Neural cell (in vitro differentiated cells): ENCODE measurements at regions not wholly inside any gene's neighbourhood (a gene's known extent, or its start where the extent isn't known, plus 50 kb on each side); places are given as distances from the start of the nearest gene placed in this dataset.

Experiments
- H2AFZ ChIP-seq: fragments of 200-600, 300-800 bp; sonication (generic), shearing (Covaris generic); 2 replicates; pipeline ENCODE4 v1.6.0; 2014; ENCODE audit warnings: low read depth, mild to moderate bottlenecking, antibody characterized with exemption, low read length, moderate library complexity
- H3F3A ChIP-seq: fragments of 200-600 bp; shearing (Covaris generic); 2 replicates; pipeline ENCODE4 v1.6.1; 2016; ENCODE audit warnings: mild to moderate bottlenecking, moderate library complexity, mixed read lengths, antibody characterized with exemption, low read length; ENCODE audit not compliant: insufficient read depth, poor library complexity, severe bottlenecking
- H3K27ac ChIP-seq: fragments of 200-600, 300-800 bp; sonication (generic), shearing (Covaris generic); 2 replicates; pipeline ENCODE4 v1.5.1; 2014; ENCODE audit warnings: mild to moderate bottlenecking, low read length, moderate library complexity
- H3K27me3 ChIP-seq: fragments of 300-800, 200-600 bp; sonication (generic), shearing (Covaris generic); 2 replicates; pipeline ENCODE4 v1.6.0; 2014; ENCODE audit warnings: mild to moderate bottlenecking, low read depth, low read length, moderate library complexity; ENCODE audit not compliant: insufficient read depth
- H3K36me3 ChIP-seq: fragments of 300-800, 200-600 bp; sonication (generic), shearing (Covaris generic); 2 replicates; pipeline ENCODE4 v1.5.1; 2014; ENCODE audit warnings: mild to moderate bottlenecking, antibody characterized with exemption, low read length, moderate library complexity; ENCODE audit not compliant: insufficient read depth
- H3K4me2 ChIP-seq: fragments of 300-800, 200-600 bp; sonication (generic), shearing (Covaris generic); 2 replicates; pipeline ENCODE4 v1.6.0; 2014; ENCODE audit warnings: mild to moderate bottlenecking, low read length
- H3K4me3 ChIP-seq: fragments of 300-800, 200-600 bp; sonication (generic), shearing (Covaris generic); 2 replicates; pipeline ENCODE4 v1.5.1; 2014; ENCODE audit warnings: mild to moderate bottlenecking, low read length, moderate library complexity
- H3K79me2 ChIP-seq: fragments of 200-600 bp; shearing (Covaris generic); replicated peaks from 2 replicates; pipeline ENCODE4 v1.6.0; 2014; ENCODE audit warnings: mild to moderate bottlenecking, low read length, moderate library complexity; ENCODE audit not compliant: insufficient read depth
- H3K9ac ChIP-seq: fragments of 300-800, 200-600 bp; sonication (generic), shearing (Covaris generic); 2 replicates; pipeline ENCODE4 v1.6.1; 2016; ENCODE audit warnings: mild to moderate bottlenecking, low read length, mixed read lengths
- H3K9me2 ChIP-seq: fragments of 200-600 bp; shearing (Covaris generic); 2 replicates; pipeline ENCODE4 v1.6.1; 2016; ENCODE audit warnings: mild to moderate bottlenecking, low read length, mixed read lengths; ENCODE audit not compliant: insufficient read depth
- H3K9me3 ChIP-seq: fragments of 200-600, 300-800 bp; sonication (generic), shearing (Covaris generic); 2 replicates; pipeline ENCODE4 v1.6.1; 2016; ENCODE audit warnings: mild to moderate bottlenecking, mixed run types, low read length, moderate library complexity, mixed read lengths
- H4K20me1 ChIP-seq: fragments of 200-600 bp; shearing (Covaris generic); 2 replicates; pipeline ENCODE4 v1.6.1; 2016; ENCODE audit warnings: mild to moderate bottlenecking, mixed run types; ENCODE audit not compliant: insufficient read depth
- EP300 ChIP-seq: fragments of 450-650 bp; conservative IDR thresholded peaks from 2 replicates; pipeline ENCODE4 v1.6.1; 2014; ENCODE audit warnings: antibody characterized with exemption, mild to moderate bottlenecking, moderate library complexity; ENCODE audit not compliant: poor library complexity, severe bottlenecking
- EZH2 ChIP-seq: fragments of 200-600, 300-800 bp; shearing (Covaris generic), sonication (generic); IDR thresholded peaks from 2 replicates; pipeline ENCODE4 v1.6.1; 2014; ENCODE audit warnings: antibody characterized with exemption, low read length, borderline replicate concordance, mild to moderate bottlenecking; ENCODE audit not compliant: insufficient read depth, poor library complexity, severe bottlenecking
- MXI1 ChIP-seq: fragments of 450-650 bp; conservative IDR thresholded peaks from 2 replicates; pipeline ENCODE4 v1.6.1; 2014; ENCODE audit warnings: antibody characterized with exemption, mild to moderate bottlenecking; ENCODE audit not compliant: poor library complexity, severe bottlenecking
- POLR2AphosphoS5 ChIP-seq: IDR thresholded peaks from 2 replicates; pipeline ENCODE4 v1.6.1; 2012
- RAD21 ChIP-seq: fragments of 450-650 bp; conservative IDR thresholded peaks from 2 replicates; pipeline ENCODE4 v1.6.1; 2014; ENCODE audit warnings: antibody characterized with exemption, mild to moderate bottlenecking, moderate library complexity
- SMC3 ChIP-seq: fragments of 450-650 bp; conservative IDR thresholded peaks from 2 replicates; pipeline ENCODE4 v1.6.1; 2014; ENCODE audit warnings: antibody characterized with exemption, mild to moderate bottlenecking, moderate library complexity; ENCODE audit not compliant: poor library complexity
- TAF1 ChIP-seq: IDR thresholded peaks from 2 replicates; pipeline ENCODE4 v1.6.1; 2012; ENCODE audit warnings: low read depth
- TF ChIP-seq, protein P1 (sequence below): fragments of 450-650 bp; IDR thresholded peaks from 2 replicates; pipeline ENCODE4 v1.5.1; 2014; ENCODE audit warnings: antibody characterized with exemption, mild to moderate bottlenecking, moderate library complexity; ENCODE audit not compliant: poor library complexity, severe bottlenecking
- TF ChIP-seq, protein P2 (sequence below): IDR thresholded peaks from 2 replicates; pipeline ENCODE4 v1.6.1; 2012; ENCODE audit warnings: borderline replicate concordance

DNA sequence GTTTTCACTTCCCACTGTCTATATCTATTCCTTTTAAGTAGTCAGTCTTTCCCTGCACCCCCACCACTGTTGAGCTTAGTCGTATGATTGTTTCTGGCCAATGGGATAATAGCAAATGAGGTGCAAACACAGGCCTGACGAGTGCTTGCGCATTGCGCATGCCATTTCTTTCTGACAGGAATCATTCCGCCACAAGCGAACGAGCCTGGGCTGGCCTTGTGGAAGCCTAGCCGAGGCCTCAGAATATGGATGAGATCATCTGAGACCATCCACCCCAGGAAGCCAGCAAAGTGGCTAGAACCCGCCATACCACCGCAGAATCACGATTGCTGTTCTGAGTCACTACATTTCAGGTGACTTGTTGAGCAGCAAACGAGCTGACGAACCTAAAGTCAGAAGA, 52.2 kb upstream of the PRL start:
- Histone ChIP-seq H3K4me2 (no peak overlapping the region), H3K4me3 (no peak overlapping the region), H3K9me2 (no peaks in the 10 kb centered on the region), H3K9me3 (no peaks in the 10 kb centered on the region), H3K27ac (no peak overlapping the region), H3F3A (no peaks in the 10 kb centered on the region), H4K20me1 (no peaks in the 10 kb centered on the region), H3K36me3 (no peaks in the 10 kb centered on the region), H2AFZ (no peak overlapping the region), H3K79me2 (no peaks in the 10 kb centered on the region), H3K9ac (no peak overlapping the region), H3K27me3 (no peaks in the 10 kb centered on the region)
- TF ChIP-seq SMC3 (no peak), RAD21 (no peak), MXI1 (no peak), EZH2 (no peak), EP300 (no peak), TAF1 (no peak), POLR2AphosphoS5 (no peak)
- TF ChIP-seq, protein P1, sequence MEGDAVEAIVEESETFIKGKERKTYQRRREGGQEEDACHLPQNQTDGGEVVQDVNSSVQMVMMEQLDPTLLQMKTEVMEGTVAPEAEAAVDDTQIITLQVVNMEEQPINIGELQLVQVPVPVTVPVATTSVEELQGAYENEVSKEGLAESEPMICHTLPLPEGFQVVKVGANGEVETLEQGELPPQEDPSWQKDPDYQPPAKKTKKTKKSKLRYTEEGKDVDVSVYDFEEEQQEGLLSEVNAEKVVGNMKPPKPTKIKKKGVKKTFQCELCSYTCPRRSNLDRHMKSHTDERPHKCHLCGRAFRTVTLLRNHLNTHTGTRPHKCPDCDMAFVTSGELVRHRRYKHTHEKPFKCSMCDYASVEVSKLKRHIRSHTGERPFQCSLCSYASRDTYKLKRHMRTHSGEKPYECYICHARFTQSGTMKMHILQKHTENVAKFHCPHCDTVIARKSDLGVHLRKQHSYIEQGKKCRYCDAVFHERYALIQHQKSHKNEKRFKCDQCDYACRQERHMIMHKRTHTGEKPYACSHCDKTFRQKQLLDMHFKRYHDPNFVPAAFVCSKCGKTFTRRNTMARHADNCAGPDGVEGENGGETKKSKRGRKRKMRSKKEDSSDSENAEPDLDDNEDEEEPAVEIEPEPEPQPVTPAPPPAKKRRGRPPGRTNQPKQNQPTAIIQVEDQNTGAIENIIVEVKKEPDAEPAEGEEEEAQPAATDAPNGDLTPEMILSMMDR = no peak
- TF ChIP-seq, protein P2, sequence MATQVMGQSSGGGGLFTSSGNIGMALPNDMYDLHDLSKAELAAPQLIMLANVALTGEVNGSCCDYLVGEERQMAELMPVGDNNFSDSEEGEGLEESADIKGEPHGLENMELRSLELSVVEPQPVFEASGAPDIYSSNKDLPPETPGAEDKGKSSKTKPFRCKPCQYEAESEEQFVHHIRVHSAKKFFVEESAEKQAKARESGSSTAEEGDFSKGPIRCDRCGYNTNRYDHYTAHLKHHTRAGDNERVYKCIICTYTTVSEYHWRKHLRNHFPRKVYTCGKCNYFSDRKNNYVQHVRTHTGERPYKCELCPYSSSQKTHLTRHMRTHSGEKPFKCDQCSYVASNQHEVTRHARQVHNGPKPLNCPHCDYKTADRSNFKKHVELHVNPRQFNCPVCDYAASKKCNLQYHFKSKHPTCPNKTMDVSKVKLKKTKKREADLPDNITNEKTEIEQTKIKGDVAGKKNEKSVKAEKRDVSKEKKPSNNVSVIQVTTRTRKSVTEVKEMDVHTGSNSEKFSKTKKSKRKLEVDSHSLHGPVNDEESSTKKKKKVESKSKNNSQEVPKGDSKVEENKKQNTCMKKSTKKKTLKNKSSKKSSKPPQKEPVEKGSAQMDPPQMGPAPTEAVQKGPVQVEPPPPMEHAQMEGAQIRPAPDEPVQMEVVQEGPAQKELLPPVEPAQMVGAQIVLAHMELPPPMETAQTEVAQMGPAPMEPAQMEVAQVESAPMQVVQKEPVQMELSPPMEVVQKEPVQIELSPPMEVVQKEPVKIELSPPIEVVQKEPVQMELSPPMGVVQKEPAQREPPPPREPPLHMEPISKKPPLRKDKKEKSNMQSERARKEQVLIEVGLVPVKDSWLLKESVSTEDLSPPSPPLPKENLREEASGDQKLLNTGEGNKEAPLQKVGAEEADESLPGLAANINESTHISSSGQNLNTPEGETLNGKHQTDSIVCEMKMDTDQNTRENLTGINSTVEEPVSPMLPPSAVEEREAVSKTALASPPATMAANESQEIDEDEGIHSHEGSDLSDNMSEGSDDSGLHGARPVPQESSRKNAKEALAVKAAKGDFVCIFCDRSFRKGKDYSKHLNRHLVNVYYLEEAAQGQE = no peak

DNA sequence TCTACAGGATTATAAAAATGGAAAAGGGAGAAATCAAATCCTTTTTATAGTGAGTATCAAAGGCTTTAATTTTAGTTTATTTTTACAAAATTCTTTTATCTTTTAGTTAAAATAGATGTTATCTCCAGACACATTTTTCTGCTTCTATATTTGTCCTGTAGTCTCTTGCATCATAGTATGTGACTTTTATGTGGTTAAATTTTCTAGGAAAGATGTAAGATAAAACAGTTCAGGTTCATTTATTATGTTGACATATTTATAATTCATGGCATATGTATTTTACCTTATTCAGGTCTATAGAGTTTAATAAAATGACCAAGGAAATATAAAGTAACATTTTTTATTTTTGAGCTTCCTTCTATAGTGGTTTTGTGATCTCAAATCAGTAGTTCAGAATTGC, 52.7 kb upstream of the PRL start:
- no peaks in the 10 kb centered on the region for H4K20me1 ChIP-seq
- no peak overlapping the region for H3K4me3 ChIP-seq
- H3K36me3 ChIP-seq = no peaks in the 10 kb centered on the region
- H3K9me2 ChIP-seq = no peaks in the 10 kb centered on the region
- H3F3A ChIP-seq = no peaks in the 10 kb centered on the region
- no peak overlapping the region for H3K27ac ChIP-seq
- no peaks in the 10 kb centered on the region for H3K27me3 ChIP-seq
- TF ChIP-seq POLR2AphosphoS5 = no peak
- no peak for TF ChIP-seq MXI1
- TF ChIP-seq, protein P1 = no peak
- TF ChIP-seq EP300 = no peak
- TF ChIP-seq TAF1 = no peak
- no peak for TF ChIP-seq RAD21
- TF ChIP-seq SMC3 = no peak
- TF ChIP-seq, protein P2 = no peak
- no peak for TF ChIP-seq EZH2
- H3K9ac ChIP-seq = no peak overlapping the region
- no peaks in the 10 kb centered on the region for H3K79me2 ChIP-seq
- no peak overlapping the region for H2AFZ ChIP-seq
- H3K4me2 ChIP-seq = no peak overlapping the region
- H3K9me3 ChIP-seq = no peaks in the 10 kb centered on the region
